Tibial nerve (tissue), 4 donors: ENCODE measurements at regions not wholly inside any gene's neighbourhood (a gene's known extent, or its start where the extent isn't known, plus 50 kb on each side); places are given as distances from the start of the nearest gene placed in this dataset.

Experiments
- DNase-seq, 2 donors: peaks; one replicate each; pipeline ENCODE4 v3.0.0-alpha.2; 2019; ENCODE audit warnings: low spot score in 2 of 2
- H3K27ac ChIP-seq, 4 donors: fragments of 200-600 bp; sonication (generic) in 3 of 4; one replicate each; pipeline ENCODE4 v1.5.1; 2017 to 2019; ENCODE audit warnings: mild to moderate bottlenecking in 1 of 4
- H3K27me3 ChIP-seq, 2 donors: fragments of 200-600 bp; sonication (generic) in 1 of 2; one replicate each; pipeline versions ENCODE4 v1.5.1 to v1.6.0; 2017 to 2019
- H3K36me3 ChIP-seq, 3 donors: fragments of 200-600 bp; sonication (generic); one replicate each; pipeline ENCODE4 v1.5.1; 2018 to 2019
- H3K4me1 ChIP-seq, 4 donors: fragments of 200-600 bp; sonication (generic) in 3 of 4; one replicate each; pipeline ENCODE4 v1.5.1; 2017 to 2019
- H3K4me3 ChIP-seq, 4 donors: fragments of 200-600 bp; sonication (generic) in 3 of 4; one replicate each; pipeline ENCODE4 v1.5.1; 2017 to 2019; ENCODE audit warnings: mild to moderate bottlenecking in 1 of 4, moderate library complexity in 1 of 4
- H3K9me3 ChIP-seq, 4 donors: fragments of 200-600 bp; sonication (generic) in 3 of 4; one replicate each; pipeline ENCODE4 v1.5.1; 2017 to 2019
- EP300 ChIP-seq, 2 donors: sonication (generic); formaldehyde crosslinking; IDR thresholded peaks; one replicate each; pipeline ENCODE4 v1.6.1; 2017; ENCODE audit warnings: antibody characterized with exemption in 2 of 2, mild to moderate bottlenecking in 1 of 2
- POLR2A ChIP-seq, 2 donors: fragments of 450-650 bp; IDR thresholded peaks; one replicate each; pipeline ENCODE4 v1.6.1; 2017; ENCODE audit warnings: antibody characterized with exemption in 2 of 2, mild to moderate bottlenecking in 2 of 2, moderate library complexity in 2 of 2
- WGBS, 2 donors: methylation state at CpG; one replicate each; pipeline ENCODE4 v1.1.5; 2018; 5-methylcytosine and 5-hydroxymethylcytosine counted together
- TF ChIP-seq, protein P1 (sequence below), 5 experiments: fragments of 200-600 bp in 3 of 5; fragments of 450-650 bp in 2 of 5; sonication (generic) in 3 of 5; IDR thresholded peaks; one replicate each; pipeline ENCODE4 v1.5.1; 2016 to 2019; ENCODE audit warnings: antibody characterized with exemption in 5 of 5, mild to moderate bottlenecking in 3 of 5, moderate library complexity in 2 of 5

DNA sequence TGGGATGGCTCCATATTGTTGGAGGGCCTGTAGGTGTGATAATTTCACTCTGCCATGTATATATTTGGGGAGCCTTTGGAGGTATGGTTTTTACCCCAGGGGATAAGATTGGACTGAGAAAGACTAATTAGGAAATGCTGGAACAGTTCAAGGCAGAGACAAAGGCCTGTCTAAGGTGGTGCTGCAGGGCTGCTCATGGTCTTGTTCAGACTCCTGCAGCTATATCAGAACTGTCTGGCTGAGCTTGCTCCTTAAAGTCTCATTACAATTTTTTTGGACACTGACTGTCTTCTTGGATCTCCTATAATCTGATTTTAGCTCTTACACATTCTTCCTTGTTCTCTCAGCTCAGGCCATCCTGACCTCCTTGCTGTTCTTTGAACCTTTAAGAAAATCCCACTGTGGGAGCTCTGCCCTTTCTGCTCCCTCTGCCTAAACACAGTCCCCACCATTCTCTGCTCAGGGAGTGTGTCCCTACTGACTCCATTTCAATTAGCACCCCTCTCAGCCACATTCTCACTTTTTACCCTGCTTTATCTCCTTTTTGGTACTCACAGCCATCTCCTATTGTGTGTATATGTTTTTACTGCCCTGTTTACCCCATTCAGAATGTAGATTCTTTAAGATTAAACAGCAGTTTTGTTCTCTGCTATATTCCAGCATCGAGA, 468.7 kb upstream of the FANCL start:
- TF ChIP-seq EP300 (IDR thresholded peaks at IDR 0.05) (no peak), POLR2A (IDR thresholded peaks at IDR 0.05) (no peak)
- TF ChIP-seq, protein P1, sequence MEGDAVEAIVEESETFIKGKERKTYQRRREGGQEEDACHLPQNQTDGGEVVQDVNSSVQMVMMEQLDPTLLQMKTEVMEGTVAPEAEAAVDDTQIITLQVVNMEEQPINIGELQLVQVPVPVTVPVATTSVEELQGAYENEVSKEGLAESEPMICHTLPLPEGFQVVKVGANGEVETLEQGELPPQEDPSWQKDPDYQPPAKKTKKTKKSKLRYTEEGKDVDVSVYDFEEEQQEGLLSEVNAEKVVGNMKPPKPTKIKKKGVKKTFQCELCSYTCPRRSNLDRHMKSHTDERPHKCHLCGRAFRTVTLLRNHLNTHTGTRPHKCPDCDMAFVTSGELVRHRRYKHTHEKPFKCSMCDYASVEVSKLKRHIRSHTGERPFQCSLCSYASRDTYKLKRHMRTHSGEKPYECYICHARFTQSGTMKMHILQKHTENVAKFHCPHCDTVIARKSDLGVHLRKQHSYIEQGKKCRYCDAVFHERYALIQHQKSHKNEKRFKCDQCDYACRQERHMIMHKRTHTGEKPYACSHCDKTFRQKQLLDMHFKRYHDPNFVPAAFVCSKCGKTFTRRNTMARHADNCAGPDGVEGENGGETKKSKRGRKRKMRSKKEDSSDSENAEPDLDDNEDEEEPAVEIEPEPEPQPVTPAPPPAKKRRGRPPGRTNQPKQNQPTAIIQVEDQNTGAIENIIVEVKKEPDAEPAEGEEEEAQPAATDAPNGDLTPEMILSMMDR (IDR thresholded peaks at IDR 0.05), result no peak
- H3K36me3 ChIP-seq, result no peaks in the 10 kb centered on the region
- H3K9me3 ChIP-seq, result no peaks in the 10 kb centered on the region
- 84 to 91% methylated on average over 1 of the region's 1 CpG for WGBS, 2 donors
- H3K4me1 ChIP-seq, result no peaks in the 10 kb centered on the region
- H3K4me3 ChIP-seq, result no peak overlapping the region
- no peak for DNase-seq
- H3K27me3 ChIP-seq, result no peaks in the 10 kb centered on the region
- no peak overlapping the region for H3K27ac ChIP-seq

DNA sequence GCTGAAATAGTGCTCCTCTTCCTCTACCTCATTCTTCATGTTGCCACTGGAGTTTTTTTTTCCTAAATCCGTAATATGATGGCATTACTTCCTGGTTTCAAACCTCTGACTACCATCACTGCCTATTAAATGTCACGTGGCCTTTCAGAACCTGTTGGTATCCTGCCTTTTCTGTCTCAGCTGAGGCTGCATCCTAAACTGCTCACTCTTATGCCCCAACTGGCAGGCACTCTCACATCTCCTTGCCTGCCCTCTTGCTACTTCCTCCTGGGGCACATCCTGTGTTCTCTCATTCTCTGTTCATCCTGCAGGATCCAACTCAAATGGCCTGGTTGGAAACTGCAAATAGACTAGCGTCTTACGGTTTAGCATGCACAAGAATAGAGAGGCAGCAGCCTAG, 468.1 kb upstream of the FANCL start:
- no peaks in the 10 kb centered on the region for H3K9me3 ChIP-seq
- WGBS, 2 donors, result 87 to 89% methylated on average over 4 of the region's 4 CpGs
- H3K4me1 ChIP-seq, result no peaks in the 10 kb centered on the region
- H3K4me3 ChIP-seq, result no peak overlapping the region
- DNase-seq, result no peak
- H3K27me3 ChIP-seq, result no peaks in the 10 kb centered on the region
- no peak overlapping the region for H3K27ac ChIP-seq
- TF ChIP-seq POLR2A (IDR thresholded peaks at IDR 0.05), result no peak
- TF ChIP-seq, protein P1 (IDR thresholded peaks at IDR 0.05), result no peak
- no peak for TF ChIP-seq EP300 (IDR thresholded peaks at IDR 0.05)
- H3K36me3 ChIP-seq, result no peaks in the 10 kb centered on the region

DNA sequence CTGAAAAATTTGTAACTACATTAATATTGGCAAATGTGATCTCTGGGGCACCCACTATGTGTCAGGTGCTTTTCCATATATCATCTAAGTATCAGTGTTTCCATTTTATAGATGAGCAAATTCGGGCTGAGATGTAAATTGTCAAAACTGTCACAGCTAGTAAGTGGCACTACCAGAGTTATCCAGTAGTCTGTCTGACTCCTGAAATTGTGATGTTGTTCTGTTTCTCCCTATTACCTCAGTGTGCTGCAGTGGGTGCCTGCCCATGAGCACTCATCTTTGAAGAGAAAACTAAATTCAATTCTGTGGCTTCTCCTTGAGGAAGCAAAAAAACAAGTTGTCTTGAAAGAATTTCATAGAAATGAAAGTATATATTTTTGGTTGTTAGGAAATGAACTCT, 467.4 kb upstream of the FANCL start:
- Histone ChIP-seq H3K27me3 (no peaks in the 10 kb centered on the region), H3K4me3 (no peak overlapping the region), H3K36me3 (no peaks in the 10 kb centered on the region), H3K4me1 (no peaks in the 10 kb centered on the region), H3K27ac (no peak overlapping the region), H3K9me3 (no peaks in the 10 kb centered on the region)
- 65 to 79% methylated on average over 1 of the region's 1 CpG for WGBS, 2 donors
- TF ChIP-seq, protein P1 (IDR thresholded peaks at IDR 0.05), result no peak
- TF ChIP-seq EP300 (IDR thresholded peaks at IDR 0.05), result no peak
- TF ChIP-seq POLR2A (IDR thresholded peaks at IDR 0.05), result no peak
- no peak for DNase-seq

DNA sequence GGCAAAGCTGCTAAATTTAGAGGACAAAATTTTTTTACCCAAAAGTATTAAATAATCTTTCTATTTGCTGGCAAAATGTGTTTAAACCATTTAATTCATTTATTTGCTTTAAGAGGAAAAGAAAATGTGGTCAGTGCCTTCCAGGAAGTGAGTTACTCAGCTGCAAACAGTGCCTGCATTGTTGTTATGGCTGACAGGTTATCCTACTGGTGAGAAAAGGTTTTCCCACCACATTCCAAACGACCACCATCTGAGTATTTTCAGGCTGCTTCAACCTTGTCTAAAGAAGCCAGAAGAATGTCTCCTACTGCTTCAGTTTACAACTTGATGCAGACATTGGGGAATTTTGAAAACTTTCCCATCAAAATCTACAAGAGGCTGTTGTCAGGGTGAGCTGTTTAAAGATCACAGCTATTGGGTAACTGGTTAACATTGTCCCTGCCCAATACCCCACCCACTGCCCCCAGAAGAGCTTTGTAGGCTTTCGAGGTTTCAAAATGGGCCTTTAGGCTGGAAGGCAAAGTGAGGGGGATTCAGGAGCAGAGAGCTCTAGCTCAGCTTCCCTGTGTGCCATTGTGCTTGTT, 461.3 kb upstream of the FANCL start:
- no peak for DNase-seq
- WGBS, 2 donors, result 31 to 36% methylated on average over 2 of the region's 2 CpGs
- Histone ChIP-seq H3K4me3 (no peak overlapping the region), H3K27me3 (no peaks in the 10 kb centered on the region), H3K36me3 (no peaks in the 10 kb centered on the region), H3K27ac (no peak overlapping the region), H3K9me3 (no peaks in the 10 kb centered on the region), H3K4me1 (no peaks in the 10 kb centered on the region)
- no peak for TF ChIP-seq EP300 (IDR thresholded peaks at IDR 0.05)
- TF ChIP-seq, protein P1 (IDR thresholded peaks at IDR 0.05), result no peak
- no peak for TF ChIP-seq POLR2A (IDR thresholded peaks at IDR 0.05)

DNA sequence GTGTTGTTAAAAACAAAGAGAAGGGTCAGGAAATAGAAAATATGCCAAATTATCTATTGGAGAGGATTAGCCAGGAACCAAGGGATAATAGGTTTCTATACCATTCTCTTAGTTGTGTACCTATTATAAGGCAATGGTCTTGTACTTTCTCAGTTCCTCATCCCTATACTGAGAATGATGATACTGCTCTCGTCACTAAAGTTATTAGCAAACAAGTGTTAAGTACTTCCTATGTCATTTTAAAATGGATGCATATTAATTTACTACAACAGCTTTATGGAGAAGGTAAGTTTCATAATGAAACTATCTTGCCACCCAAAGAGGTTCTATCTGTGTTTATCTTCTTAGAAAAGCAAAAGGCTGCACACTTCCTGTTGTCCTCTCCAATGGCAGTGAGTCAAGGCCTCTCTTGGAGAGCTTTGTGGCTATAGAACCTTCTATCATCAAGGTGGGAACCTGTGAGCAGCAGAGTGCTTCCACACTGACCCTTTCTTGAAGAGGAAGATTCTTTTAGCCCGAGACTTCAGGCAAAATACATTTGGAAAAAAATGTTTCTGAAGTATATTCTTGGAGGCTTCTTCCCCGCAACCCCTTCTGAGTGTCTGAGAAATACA, 460.7 kb upstream of the FANCL start:
- no peak for DNase-seq
- no peaks in the 10 kb centered on the region for H3K9me3 ChIP-seq
- 79 to 81% methylated on average over 3 of the region's 3 CpGs for WGBS, 2 donors
- H3K27me3 ChIP-seq, result no peaks in the 10 kb centered on the region
- TF ChIP-seq POLR2A (IDR thresholded peaks at IDR 0.05) (no peak), EP300 (IDR thresholded peaks at IDR 0.05) (no peak)
- TF ChIP-seq, protein P1 (IDR thresholded peaks at IDR 0.05), result no peak
- no peaks in the 10 kb centered on the region for H3K4me1 ChIP-seq
- no peaks in the 10 kb centered on the region for H3K36me3 ChIP-seq
- H3K4me3 ChIP-seq, result no peak overlapping the region
- no peak overlapping the region for H3K27ac ChIP-seq
